22Rv1 (cell line): ENCODE measurements at regions not wholly inside any gene's neighbourhood (a gene's known extent, or its start where the extent isn't known, plus 50 kb on each side); places are given as distances from the start of the nearest gene placed in this dataset.

Experiments used
- H3K27ac ChIP-seq: fragments of 450-650 bp; 2 replicates; pipeline ENCODE4 v1.5.1; 2017
- ZFX ChIP-seq: fragments of 450-650 bp; IDR thresholded peaks from 2 replicates; pipeline ENCODE4 v1.6.1; 2017; ENCODE audit warnings: antibody characterized with exemption, borderline replicate concordance
- TF ChIP-seq, protein P1 (sequence below): fragments of 450-650 bp; IDR thresholded peaks from 2 replicates; pipeline ENCODE4 v1.5.1; 2017; ENCODE audit warnings: mild to moderate bottlenecking

DNA sequence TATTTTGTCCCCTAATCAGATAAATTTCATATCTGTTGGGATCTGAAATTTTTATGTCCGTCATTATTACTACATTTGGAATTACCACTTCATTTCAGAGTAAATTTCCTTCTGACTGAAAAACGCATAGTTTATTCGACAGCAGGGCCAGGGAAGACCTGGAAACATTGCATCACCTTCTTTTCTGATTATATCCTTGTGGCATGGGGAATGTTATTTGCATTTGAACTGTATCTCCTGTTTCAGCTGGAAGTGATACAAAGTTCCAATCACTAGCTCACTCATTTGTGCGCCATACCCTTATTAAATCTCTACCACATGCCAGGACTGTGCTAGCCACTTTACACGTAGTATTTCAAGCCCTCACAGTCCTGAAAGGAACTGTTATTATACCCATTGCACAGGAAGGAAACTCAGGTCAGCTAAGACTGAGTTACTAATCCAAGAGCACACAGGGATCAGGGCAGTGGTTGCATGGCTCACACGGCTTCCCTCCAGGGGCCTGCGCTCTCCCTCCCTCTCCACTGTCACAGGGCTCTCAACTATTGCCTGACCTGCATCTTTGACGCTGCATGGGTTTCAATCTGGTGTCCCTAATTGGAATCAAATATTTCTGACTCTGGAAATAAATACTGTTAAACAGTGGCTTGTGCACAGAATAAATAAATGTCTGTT, 84.4 kb upstream of the NANOS1 start:
- H3K27ac ChIP-seq: no peak overlapping the region
- TF ChIP-seq ZFX: no peak
- TF ChIP-seq, protein P1, sequence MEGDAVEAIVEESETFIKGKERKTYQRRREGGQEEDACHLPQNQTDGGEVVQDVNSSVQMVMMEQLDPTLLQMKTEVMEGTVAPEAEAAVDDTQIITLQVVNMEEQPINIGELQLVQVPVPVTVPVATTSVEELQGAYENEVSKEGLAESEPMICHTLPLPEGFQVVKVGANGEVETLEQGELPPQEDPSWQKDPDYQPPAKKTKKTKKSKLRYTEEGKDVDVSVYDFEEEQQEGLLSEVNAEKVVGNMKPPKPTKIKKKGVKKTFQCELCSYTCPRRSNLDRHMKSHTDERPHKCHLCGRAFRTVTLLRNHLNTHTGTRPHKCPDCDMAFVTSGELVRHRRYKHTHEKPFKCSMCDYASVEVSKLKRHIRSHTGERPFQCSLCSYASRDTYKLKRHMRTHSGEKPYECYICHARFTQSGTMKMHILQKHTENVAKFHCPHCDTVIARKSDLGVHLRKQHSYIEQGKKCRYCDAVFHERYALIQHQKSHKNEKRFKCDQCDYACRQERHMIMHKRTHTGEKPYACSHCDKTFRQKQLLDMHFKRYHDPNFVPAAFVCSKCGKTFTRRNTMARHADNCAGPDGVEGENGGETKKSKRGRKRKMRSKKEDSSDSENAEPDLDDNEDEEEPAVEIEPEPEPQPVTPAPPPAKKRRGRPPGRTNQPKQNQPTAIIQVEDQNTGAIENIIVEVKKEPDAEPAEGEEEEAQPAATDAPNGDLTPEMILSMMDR: no peak

DNA sequence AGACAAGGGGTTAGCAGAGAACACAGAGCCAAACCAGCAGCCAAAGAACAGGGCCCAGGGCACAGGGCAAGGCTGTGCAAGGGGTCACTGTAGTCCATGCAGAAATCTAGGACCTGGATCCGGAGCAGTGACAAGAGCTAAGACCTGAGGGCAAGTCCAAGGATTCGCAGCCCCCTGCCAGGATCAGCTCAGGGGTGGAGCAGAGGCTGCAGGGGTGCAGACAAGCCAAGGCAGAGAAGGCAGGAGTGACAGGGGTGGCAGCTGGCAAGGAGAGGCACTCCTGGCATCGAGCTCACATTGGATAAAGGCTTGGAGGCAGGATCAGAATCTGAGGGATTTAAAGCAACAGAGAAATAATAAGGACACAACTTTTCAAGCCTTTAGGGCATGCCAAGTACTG, 80.7 kb upstream of the NANOS1 start:
- TF ChIP-seq ZFX: no peak
- TF ChIP-seq, protein P1: no peak
- H3K27ac ChIP-seq: no peak overlapping the region

DNA sequence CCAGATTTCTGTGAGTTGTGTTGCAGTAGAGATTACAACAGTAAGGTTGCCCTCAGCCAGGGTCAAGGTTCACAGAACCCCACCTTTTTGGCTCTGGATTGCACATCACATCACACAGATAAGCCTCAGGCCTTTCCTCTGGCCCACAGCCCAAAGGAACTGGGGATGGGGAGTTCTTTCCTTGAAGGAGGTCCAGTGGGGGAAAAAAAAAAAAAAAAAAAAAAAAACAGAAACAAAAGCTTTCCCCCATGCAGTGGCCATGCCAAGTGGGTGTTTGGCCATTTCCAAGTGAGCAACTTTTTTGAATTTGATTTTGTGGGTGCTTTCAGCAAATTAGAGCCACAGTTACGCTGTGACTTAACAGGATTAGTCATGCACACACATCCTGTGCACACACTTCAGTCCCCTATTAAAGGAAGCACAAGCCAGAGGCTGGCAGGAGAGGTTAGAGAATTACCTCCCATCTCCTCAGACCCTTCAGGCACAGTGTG, 79.3 kb upstream of the NANOS1 start:
- H3K27ac ChIP-seq: no peak overlapping the region
- no peak for TF ChIP-seq ZFX
- TF ChIP-seq, protein P1: no peak

DNA sequence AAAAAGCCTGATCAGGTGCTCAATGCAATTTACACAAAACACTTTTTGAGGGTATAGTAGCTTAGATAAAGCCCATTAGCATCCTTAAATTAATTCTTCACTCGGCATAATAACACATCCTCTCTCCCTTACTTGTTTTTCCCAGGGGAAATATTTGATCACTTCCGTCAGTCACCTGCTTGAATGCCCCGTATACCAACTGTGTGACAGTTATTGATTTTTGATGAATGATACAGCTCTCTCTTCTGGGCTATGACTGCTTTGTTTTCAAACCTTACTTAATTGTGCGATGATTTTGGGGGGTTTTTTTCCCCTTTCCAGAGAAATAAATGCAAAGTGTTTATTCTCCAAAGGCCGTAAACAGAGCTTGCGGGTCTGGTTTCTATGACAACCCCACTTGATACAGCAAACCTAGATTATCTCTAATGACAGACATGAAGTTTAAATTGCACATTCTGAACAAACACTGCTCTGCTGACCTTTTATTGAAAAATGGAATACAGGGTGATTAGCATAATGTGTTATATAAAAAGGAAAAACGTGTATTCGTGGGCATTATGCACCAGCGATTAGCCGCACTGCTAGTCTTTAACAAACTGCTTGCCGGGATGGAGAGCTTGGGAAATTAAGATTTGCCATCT, 78.4 kb upstream of the NANOS1 start:
- no peak for TF ChIP-seq ZFX
- TF ChIP-seq, protein P1: no peak
- no peak overlapping the region for H3K27ac ChIP-seq

DNA sequence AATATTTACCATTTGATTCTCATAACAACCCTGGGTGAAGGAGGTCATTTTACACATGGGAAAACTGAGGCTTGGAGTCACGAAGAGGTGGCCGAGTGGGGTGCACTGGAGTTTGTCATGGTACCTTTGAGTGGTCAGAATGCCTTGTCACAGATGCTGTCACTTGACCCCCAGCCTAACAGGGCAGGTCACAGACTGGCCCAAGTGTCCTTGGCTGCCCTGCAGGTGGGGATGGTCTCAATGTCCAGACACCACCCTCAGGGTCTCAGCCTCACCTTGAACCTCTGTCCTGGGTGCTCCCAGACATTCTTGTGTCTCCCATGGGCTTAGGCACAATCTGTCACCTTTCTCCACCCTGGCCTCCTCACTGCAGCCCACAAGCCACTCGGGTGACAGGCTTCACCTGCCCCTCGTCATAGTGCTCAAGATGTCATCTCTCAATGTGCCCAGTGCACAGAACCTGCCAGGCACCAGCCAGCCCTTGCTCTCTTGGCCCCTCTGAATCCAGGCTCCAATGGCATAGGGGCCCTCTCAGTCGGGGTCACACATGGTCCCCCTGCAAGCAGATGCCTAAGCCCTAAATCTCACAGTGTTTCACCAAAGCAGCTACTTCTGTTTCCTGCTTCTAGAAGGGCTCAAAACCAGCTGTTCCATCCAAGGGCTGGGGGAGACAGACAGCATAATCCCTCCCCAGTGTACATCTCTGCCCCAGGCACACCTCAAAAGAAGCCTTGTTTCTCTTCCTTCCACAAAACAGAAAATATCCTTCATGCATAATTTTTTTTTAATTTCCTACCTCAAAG, 76.8 kb upstream of the NANOS1 start:
- H3K27ac ChIP-seq: no peak overlapping the region
- TF ChIP-seq ZFX: no peak
- TF ChIP-seq, protein P1: no peak

DNA sequence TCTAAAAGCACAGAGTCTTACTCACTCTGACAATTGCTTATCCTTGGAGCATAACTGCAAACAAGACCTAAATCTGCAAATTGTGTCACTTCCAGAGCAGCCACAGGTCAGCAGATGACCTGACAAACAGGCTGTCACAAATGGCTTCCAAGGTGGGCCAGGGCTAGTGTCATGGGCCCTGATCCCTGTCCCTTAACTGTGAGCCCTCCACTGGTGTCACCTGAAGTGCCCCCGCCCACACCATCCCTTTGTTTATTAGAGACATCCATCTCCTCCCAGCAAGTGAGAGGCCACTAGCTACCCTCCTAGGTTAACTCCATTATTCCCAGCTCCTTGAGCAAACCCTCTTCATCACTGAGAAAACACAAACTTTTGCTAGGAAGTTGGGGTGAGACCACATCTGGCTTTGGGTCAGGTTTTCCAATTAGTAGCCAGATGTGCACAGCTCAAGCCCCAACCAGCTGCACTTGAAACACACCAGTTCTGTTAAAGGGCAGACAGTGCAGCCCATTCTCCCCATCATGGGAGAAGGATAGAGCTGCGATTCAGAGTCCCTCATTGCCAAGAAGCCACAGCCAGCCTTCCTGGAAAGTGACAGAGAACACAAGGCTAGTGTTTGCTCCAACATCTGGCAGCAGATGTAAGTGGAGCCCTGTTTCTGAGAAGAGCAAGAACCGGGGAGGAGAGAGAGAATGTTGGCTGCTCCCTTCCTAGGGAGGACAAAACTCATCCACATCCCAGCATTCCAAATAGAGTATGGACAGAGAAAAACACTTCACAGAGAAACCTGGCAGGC, 75.7 kb upstream of the NANOS1 start:
- no peak overlapping the region for H3K27ac ChIP-seq
- TF ChIP-seq ZFX: no peak
- TF ChIP-seq, protein P1: no peak
